ENCODE measurements at regions not wholly inside any gene's neighbourhood (a gene's known extent, or its start where the extent isn't known, plus 50 kb on each side); places are given as distances from the start of the nearest gene placed in this dataset.

GRCh38 chr20:12223057-12223456 lies 305.4 kb downstream of the BTBD3 start:
- no peaks in the 10 kb centered on the region for H3K36me3 ChIP-seq (ENCODE audit: control insufficient read depth, insufficient read depth, low read length)
- TF ChIP-seq CTCF (IDR thresholded peaks at IDR 0.05; ENCODE audit: insufficient read depth, low read length, poor library complexity, severe bottlenecking) = no peak
- no peak for DNase-seq (ENCODE audit: low read depth)
- H3K27me3 ChIP-seq (ENCODE audit: control insufficient read depth, insufficient read depth, low read length) = no peaks in the 10 kb centered on the region
- no peak overlapping the region for H3K4me3 ChIP-seq (ENCODE audit: low read depth, low read length)

GRCh38 chr20:12225898-12226297 lies 308.2 kb downstream of the BTBD3 start:
- Histone ChIP-seq H3K36me3 (ENCODE audit: control insufficient read depth, insufficient read depth, low read length) (no peaks in the 10 kb centered on the region), H3K4me3 (ENCODE audit: low read depth, low read length) (no peak overlapping the region), H3K27me3 (ENCODE audit: control insufficient read depth, insufficient read depth, low read length) (no peaks in the 10 kb centered on the region)
- no peak for DNase-seq (ENCODE audit: low read depth)
- no peak for TF ChIP-seq CTCF (IDR thresholded peaks at IDR 0.05; ENCODE audit: insufficient read depth, low read length, poor library complexity, severe bottlenecking)

GRCh38 chr20:12229891-12230290 lies 312.2 kb downstream of the BTBD3 start:
- Histone ChIP-seq H3K4me3 (ENCODE audit: low read depth, low read length) (no peak overlapping the region), H3K27me3 (ENCODE audit: control insufficient read depth, insufficient read depth, low read length) (no peaks in the 10 kb centered on the region), H3K36me3 (ENCODE audit: control insufficient read depth, insufficient read depth, low read length) (no peaks in the 10 kb centered on the region)
- no peak for TF ChIP-seq CTCF (IDR thresholded peaks at IDR 0.05; ENCODE audit: insufficient read depth, low read length, poor library complexity, severe bottlenecking)
- DNase-seq (ENCODE audit: low read depth) = no peak

- no peak for DNase-seq (ENCODE audit: low read depth)
Measured at GRCh38 chr20:12237772-12238171, 320.1 kb downstream of the BTBD3 start.

GRCh38 chr20:12241065-12241464 lies 323.4 kb downstream of the BTBD3 start:
- H3K4me3 ChIP-seq (ENCODE audit: low read depth, low read length) = no peak overlapping the region
- H3K36me3 ChIP-seq (ENCODE audit: control insufficient read depth, insufficient read depth, low read length) = no peaks in the 10 kb centered on the region
- no peaks in the 10 kb centered on the region for H3K27me3 ChIP-seq (ENCODE audit: control insufficient read depth, insufficient read depth, low read length)
- no peak for TF ChIP-seq CTCF (IDR thresholded peaks at IDR 0.05; ENCODE audit: insufficient read depth, low read length, poor library complexity, severe bottlenecking)
- no peak for DNase-seq (ENCODE audit: low read depth)

More at GRCh38 chr20:12237772-12238171, 320.1 kb downstream of the BTBD3 start:
- Histone ChIP-seq H3K4me3 (ENCODE audit: low read depth, low read length) (no peak overlapping the region), H3K27me3 (ENCODE audit: control insufficient read depth, insufficient read depth, low read length) (no peaks in the 10 kb centered on the region), H3K36me3 (ENCODE audit: control insufficient read depth, insufficient read depth, low read length) (no peaks in the 10 kb centered on the region)
- no peak for TF ChIP-seq CTCF (IDR thresholded peaks at IDR 0.05; ENCODE audit: insufficient read depth, low read length, poor library complexity, severe bottlenecking)

- no peak for DNase-seq (ENCODE audit: low read depth)
- TF ChIP-seq CTCF (IDR thresholded peaks at IDR 0.05; ENCODE audit: insufficient read depth, low read length, poor library complexity, severe bottlenecking) = no peak
- Histone ChIP-seq H3K36me3 (ENCODE audit: control insufficient read depth, insufficient read depth, low read length) (no peaks in the 10 kb centered on the region), H3K4me3 (ENCODE audit: low read depth, low read length) (no peak overlapping the region), H3K27me3 (ENCODE audit: control insufficient read depth, insufficient read depth, low read length) (no peaks in the 10 kb centered on the region)
Measured at GRCh38 chr20:12243327-12243726, 325.6 kb downstream of the BTBD3 start.
